HG03045 (cell line): ENCODE measurements at regions not wholly inside any gene's neighbourhood (a gene's known extent, or its start where the extent isn't known, plus 50 kb on each side); places are given as distances from the start of the nearest gene placed in this dataset.
"Not testable (repeated sequence)": the region's sequence is repeated elsewhere in the genome, so short reads cannot be mapped to it uniquely, and the experiment has no call there.

Experiments
- ATAC-seq: cut with Tn5 transposase; IDR thresholded peaks from one replicate; pipeline ENCODE4 v1.9.1; 2021; ENCODE audit warnings: mild to moderate bottlenecking, moderate library complexity; ENCODE audit not compliant: unreplicated experiment

DNA sequence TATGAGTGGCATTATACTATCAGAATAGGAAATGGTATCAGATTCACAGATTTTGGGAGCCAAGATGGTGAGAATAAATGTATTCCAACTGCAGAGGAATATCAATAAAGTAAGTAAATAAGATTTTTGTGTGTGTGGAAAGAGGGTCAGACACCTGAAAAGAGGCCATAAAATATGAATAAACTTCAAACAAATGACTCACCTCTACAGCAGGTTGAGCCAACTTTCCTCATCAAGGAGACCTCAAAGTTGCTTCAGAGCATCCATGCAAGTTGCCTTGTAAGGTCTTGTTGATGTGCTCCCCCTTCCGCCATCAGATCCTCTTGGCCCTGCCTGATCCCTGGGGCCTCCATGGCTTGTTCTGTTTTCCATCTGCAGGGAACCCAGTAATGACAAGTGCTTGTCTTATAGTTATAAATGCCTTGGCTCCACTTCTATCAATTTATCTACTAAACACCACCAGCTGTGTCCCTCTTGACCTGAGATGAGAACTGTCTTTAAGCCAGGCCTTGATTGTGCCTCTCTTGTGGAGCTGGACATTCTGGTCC lies 775.6 kb downstream of the LTN1 start:
- no peak for ATAC-seq

DNA sequence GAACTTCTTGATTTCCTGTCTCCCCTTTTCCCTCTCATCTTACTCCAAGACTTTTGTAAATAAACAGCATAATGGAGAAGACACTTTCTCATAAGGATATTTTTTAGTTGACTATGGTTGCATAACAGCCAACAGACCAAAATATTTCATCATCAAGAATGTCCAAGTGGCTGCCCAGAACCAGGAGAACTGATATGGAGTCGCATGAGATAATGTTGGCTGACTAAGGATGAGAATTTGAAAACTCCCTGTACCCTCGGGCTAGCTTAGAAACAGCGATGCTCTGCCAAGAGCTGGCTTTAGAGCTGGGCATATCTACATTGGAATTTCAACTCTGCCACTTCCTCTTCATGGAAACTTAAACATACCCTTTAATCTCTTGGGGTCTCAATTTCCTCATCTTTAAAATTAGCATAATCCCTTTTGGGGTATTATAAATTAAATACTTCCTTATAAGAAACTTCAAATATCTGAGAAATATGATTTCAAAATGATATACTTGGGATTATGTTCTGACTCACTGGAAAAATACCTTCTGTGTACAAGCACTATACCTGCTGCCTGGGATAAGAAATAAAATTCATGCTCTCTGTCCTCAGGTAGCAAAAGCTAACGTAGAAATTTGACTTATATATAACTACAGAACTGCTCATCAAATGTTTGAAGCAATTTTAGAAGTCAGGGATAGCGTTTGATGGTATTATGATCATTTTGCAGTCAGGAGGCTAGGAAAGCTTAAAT lies 777.3 kb downstream of the LTN1 start:
- no peak for ATAC-seq

DNA sequence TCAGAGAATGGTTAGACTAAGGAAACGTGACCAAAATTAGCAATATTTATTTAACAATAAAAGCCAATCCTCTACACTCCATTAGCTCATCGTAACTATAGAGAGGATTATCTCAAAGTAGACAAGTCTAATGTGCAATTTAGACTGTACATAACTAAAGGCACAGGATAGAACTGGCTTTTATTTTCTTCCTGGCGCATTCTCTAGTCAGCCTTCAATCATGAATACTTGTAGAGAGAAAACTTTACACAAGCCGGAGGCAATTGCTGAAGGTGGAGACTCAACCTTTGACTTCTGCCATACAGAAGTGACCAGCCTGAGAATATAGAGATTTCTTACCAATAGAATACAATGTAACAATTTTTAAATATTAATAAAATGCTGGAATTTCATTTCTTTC lies 777.9 kb downstream of the LTN1 start:
- no peak for ATAC-seq

DNA sequence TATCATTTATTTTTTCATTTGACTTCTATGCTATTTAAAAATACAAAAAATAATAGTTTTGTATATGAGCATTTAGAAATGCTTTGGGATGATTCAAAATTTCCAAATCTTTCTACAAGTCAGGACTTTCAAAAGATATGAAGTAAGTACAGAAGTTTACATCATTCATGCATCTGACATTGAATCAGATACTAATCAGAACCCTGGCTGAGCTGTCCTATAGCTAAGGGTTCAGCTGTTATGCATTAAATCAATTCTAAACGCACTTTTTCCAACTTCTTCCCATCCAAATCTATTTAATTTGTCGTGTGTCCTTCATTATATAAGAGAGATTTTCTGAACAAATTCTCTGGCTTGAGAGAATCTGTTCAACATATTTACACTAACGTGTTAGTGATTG lies 779.4 kb downstream of the LTN1 start:
- ATAC-seq = no peak

DNA sequence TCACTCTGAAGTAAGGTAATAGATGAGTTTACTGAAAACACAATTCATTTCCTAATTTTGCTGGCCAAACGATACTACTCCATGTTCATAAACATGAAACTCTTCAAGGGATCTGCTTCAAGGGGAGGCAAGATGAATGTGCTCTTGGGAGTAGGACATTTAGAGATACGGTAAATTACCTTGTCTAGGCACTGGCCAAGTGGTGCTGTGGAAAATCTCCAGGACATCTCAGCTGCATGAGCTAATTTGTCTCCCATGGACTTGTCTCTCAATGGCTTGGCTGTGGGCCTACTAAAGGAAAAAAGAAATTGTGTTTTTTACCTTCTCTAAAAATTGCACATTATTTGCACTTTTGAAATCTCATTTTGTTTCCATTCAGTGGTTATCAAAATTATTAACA lies 780.6 kb downstream of the LTN1 start:
- ATAC-seq = no peak

DNA sequence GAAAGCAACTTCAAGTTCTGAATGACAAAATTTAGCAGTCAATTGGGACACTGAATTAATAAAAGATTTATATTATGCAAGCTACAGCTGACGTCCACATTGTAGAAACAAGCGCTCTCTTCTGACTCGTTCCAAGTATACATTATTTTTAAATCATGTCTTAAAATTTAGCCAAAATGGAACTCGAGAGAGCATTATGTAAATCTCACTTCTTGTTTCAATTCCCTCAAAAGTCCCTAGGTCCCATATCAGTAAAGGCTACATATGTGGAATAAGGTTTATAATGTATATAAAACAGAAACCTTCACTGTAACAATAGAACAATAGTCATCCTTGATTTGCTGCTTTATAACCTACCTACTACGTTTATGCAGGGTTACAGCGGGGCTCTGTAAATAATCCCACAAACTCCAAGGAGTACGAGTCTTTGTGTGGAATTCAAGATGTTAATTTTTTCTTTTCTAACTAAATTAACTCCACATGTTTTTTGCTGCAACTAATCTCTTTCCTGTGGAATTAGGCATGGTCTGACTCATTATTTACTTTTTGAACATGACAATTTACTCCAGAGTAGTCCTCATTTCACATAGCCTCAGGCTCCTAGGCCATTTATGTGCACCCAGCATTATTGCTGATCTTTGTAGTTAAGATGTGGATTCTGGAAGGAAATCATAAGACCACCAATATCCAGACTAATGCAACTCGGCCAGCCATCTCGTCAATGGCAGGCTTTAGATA lies 785.1 kb downstream of the LTN1 start:
- ATAC-seq = no peak

DNA sequence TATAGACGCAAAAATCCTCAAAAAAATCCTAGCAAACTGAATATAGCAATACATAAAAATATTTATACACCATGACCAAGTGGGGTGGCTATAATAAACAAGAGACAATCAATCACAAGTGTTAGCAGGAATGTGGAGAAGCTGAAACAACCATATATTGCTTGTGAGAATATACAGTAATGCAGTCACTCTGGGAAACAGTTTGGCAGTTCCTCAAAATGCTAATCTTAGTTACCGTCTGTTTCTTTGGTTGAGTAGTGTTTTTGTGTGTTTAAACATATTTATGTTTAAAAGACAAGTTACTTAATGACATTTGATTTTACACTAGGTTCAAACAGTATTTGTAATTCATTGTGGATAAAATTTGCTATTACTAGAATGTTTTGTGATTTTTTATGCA lies 792.0 kb downstream of the LTN1 start:
- no peak for ATAC-seq

DNA sequence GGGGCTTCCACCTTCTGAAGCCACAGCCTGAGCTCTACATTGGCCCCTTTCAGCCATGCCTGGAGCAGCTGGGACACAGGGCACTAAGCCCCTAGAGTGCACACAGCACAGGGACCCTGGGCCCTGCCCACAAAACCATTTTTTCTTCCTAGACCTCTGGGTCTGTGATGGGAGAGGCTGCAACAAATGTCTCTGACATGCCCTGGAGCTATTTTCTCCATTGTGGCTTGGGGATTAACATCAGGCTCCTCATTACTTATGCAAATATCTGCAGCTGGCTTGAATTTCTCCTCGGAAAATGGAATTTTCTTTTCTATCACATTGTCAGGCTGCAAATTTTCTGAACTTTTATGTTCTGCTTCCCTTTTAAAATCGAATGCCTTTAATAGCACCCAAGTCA lies 795.7 kb downstream of the LTN1 start:
- no peak for ATAC-seq

DNA sequence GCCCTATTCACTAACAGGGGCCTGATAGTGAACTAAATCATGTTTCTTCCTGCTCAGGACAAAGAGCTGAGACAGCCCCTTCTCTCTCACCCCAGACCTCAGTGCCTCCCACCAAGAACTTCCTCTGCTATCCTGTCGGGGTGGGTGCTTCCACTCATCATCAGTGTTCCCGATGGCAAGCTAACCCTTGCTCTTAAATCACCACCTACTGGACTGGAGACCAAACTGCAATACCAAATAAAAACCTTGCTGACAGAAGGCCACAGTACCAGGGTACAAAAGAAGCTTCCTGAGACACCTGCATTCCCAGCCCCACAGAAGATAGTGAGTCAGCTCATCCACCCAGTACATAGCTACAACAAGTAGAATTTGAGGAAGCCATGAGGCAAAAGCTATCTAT lies 799.5 kb downstream of the LTN1 start:
- ATAC-seq = no peak

DNA sequence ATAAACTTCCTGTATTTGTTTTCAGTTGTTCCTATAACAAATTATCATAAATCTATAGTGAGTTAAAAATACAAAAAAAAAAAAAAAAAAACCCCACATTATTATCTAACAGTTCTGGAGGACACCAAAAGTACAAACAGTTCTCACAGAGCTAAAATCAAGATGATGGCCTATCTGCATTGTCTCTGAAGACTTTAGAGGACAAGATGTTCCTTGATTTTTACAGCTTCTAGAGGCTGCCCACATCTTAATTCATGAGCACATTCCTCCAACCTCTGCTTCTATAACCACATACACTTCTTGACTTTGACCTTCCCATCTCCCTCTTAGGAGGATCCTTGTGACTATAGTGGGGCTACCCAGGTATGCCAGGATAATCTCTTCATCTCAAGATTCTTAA lies 806.1 kb downstream of the LTN1 start:
- ATAC-seq = no peak

DNA sequence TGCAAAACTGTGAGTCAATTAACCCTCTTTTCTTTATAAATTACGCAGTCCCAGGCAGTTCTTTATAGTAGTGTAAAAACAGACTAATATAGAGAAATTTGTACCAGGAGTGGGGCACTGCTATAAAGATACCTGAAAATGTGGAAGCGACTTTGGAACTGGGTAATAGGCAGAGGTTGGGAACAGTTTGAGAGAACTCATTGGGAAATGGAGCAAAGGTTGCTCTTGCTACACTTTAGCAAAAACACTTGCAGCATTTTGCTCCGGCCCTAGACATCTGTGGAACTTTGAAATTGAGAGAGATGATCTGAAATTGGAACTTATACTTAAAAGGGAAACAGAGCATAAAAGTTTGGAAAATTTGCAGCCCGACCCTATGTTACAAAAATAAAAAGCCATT lies 810.9 kb downstream of the LTN1 start:
- no peak for ATAC-seq

DNA sequence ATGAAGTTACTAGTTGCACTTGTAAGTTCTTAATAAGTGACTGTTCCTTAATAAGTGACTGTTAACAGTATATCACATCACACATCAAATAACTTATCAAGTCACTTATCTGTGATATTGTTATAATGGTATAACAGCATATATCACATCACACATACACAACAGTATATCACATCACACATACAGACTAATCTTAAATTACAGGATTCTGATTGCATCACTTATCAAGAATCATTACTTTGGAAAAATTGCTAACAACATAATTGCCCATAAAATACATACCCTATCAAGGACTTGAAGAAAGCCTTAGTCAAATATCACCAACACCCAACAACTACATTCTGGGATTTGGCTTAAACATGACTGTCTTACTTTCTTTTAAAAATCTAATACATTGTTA lies 813.5 kb downstream of the LTN1 start:
- no peak for ATAC-seq

DNA sequence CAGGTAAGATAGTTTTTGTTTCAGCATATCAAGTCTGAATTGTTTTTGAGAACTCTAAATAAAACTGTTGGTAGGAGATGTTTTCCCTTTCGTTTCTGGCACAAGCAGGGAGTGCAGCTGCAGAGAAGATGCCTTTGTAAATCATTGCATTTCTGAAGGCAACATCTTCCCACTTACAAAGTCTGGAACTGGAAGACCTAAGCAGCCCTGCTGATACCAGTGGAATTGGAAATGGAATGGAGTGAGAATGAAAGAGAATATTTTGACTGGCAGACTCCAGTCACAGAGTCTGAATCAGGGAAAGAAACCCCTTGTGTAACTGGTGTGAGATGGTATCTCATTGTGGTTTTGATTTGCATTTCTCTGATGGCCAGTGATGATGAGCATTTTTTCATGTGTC lies 815.6 kb downstream of the LTN1 start:
- no peak for ATAC-seq

DNA sequence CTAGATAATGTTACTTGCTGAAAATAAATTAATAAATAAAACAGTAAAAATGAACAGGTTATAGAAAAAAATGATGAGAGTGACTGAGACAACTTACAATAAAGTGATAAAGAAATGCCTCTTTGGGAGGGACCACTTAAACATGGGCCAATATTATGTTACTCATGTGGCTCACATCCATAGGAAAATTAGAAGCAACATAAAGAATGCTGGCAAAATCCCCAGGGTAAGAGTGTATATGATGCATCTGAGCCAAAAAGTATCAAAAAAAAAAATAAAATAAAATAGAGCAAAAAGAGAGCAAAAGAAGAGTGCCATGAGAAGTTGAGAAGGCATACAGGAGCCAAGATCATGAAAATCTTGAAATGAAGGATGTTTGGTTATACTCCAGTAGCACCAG lies 818.0 kb downstream of the LTN1 start:
- ATAC-seq = no peak

DNA sequence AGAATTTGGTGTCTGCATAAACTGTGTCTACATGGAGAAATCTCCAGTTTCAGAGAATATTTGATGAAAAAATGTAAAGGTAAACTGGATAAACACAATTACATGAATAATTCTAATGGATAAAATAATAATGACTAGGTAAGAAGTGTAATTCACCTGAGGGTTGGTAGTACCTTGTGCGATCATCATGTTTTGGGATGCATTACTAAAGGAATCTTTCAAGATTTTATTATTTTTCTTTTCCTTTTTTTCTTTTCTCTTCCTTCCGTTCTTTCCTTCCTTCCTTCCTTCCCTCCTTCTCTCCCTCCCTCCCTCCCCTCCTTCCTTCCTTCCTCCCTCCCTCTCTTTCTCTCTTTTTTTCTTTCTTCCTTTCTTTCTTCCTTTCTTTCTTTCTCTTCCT lies 818.7 kb downstream of the LTN1 start:
- no peak for ATAC-seq

DNA sequence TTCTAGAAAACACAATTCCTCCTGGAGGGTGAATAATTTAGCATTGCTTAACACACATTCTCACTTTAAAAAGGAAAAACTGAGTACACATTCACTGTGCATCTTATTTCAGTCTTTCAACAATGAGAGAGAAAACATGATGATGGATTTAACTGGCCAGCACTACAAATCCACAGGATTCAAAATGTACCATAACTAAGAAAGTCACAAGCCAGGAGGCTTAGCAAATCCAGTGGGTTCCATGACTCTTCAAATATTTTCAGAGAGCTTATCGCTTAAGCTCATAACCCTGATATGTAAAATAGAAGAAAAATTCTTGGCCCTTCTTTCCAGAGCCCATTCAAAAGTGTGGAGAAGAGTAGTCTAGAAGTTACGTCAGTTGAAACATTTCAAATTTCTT lies 820.3 kb downstream of the LTN1 start:
- ATAC-seq = no peak

DNA sequence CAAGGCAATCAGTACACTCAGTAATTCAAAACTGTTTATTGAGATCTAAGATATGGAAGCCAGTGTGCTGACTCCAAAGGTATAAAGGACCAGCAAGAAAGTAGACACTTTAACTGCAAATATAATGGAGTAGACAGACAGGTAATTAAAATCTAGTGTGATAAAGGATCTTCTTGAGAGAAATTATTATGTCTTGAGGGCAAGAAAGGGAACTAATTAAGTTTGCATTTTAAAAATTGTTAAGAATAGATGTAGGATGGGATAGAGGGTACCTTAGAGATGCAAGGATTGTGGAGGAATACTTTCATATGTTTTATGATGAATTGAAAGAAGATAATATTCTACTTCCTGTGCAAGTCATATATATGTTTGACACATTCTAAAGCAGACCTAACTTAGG lies 825.3 kb downstream of the LTN1 start:
- ATAC-seq = no peak

DNA sequence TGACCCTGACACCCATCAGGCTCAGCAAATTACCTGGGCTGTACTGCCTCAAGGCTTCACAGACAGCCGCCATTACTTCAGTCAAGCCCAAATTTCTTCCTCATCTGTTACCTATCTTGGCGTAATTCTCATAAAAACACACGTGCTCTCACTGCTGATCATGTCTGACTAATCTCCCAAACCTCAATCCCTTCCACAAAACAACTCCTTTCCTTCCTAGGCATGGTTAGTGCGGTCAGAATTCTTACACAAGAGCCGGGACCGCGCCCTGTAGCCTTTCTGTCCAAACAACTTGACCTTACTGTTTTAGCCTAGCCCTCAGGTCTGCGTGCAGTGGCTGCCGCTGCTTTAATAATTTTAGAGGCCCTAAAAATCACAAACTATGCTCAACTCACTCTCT lies 828.2 kb downstream of the LTN1 start:
- not testable (repeated sequence) for ATAC-seq

DNA sequence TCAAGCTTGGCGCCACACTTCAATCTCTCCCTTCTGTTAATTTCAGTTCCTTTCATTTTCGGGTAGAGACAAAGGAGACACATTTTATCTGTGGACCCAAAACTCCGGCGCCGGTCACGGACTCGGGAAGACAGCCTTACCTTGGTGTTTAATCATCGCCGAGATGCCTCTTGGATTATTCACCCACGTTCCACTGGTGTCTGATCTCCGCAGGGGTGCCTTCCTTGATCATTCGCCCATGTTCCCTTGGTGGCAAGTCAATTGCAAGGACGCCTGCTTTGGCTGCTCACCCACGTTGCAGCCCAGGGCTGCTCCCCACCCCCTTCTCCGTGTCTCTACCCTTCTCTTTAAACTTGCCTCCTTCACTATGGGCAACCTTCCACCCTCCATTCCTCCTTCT lies 830.6 kb downstream of the LTN1 start:
- not testable (repeated sequence) for ATAC-seq

DNA sequence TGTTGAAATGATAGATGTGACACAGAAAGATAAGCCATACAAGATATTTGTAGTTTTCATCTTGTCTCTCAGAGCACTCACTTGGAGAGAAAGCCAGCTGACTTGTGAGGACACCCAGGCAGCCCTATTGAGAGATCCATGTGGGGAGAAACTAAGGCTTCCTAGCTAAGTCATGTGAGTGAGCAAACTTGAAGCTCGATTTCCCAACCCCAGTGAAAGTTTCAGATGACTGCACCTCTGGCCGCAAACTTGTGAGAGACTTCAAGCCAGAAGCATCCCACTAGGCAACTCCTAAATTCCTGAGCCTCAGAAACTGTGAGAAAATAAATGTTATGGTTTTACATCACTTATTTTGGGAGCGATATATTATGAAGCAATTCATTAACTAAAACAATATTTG lies 832.3 kb downstream of the LTN1 start:
- no peak for ATAC-seq

DNA sequence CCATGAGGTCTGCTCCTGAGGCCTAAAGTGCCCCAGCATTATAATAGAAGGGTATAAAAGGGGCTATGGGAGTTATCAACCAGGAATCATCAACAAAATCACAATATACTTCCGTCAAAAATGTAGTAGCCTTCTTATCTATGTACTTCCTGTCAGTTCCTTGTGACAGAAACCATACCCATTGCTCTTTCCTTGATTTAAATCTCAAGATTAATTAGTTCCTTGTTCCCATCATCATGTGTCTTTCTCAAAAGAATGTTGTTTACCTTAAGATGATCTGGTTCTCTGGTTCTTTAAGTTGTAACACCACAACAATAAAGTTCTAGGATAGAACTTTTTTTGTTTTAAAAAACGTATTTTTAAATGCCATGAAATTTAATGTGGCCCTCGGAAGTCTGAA lies 833.3 kb downstream of the LTN1 start:
- no peak for ATAC-seq

DNA sequence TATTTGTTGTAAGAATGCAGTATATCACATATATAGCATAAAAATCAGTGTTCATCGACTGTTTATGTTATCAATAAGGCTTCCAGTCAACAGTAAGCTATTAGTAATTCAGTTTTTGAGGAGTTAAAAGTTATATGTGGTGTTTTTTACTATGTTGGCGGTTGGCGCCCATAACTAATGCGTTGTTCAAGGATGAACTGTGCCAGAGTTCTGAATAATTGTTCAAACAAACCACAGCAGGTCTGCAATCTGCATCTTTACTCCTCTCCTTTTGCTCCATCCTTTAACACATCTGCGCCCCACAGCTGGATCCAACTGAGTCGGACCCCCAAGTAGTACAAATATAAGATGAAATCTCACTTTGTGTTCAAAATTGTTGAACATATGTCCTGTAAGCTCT lies 836.1 kb downstream of the LTN1 start:
- no peak for ATAC-seq
